ENCODE measurements at regions not wholly inside any gene's neighbourhood (a gene's known extent, or its start where the extent isn't known, plus 50 kb on each side); places are given as distances from the start of the nearest gene placed in this dataset.

DNA sequence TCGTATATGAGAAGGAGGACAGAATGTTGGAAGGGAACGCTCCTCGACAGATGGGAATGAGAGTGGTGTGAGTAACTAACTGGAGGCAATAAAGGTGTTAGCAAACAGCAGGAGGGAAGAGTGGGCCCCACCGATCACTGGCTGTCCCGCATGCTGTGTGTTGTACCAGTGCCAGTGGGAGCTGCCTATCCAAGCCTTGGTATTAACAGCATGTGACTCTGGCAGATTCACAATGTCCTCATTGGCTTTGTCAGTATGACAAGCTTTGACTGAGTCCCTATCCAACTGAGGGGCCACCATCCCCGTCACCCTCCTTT lies 188.3 kb downstream of the NRIP1 start:
- intact Hi-C loops (cut with DNase I), result no loop called here
- H3K4me1 ChIP-seq (replicated peaks), result peaks cover 23% of the 10 kb centered on the region
- H3K36me3 ChIP-seq, result no peaks in the 10 kb centered on the region
- 38% methylated on average over 6 of the region's 6 CpGs for WGBS
- no peak for TF ChIP-seq POLR2A (IDR thresholded peaks at IDR 0.05)
- no peaks in the 10 kb centered on the region for H3K27me3 ChIP-seq (replicated peaks; ENCODE audit: insufficient read depth)
- no peak for DNase-seq (ENCODE audit: low spot score)
- H3K9me3 ChIP-seq, result no peaks in the 10 kb centered on the region
- H3K4me3 ChIP-seq, result no peak overlapping the region
- H3K27ac ChIP-seq, result peak overlapping the region; percentile 25 to 45

DNA sequence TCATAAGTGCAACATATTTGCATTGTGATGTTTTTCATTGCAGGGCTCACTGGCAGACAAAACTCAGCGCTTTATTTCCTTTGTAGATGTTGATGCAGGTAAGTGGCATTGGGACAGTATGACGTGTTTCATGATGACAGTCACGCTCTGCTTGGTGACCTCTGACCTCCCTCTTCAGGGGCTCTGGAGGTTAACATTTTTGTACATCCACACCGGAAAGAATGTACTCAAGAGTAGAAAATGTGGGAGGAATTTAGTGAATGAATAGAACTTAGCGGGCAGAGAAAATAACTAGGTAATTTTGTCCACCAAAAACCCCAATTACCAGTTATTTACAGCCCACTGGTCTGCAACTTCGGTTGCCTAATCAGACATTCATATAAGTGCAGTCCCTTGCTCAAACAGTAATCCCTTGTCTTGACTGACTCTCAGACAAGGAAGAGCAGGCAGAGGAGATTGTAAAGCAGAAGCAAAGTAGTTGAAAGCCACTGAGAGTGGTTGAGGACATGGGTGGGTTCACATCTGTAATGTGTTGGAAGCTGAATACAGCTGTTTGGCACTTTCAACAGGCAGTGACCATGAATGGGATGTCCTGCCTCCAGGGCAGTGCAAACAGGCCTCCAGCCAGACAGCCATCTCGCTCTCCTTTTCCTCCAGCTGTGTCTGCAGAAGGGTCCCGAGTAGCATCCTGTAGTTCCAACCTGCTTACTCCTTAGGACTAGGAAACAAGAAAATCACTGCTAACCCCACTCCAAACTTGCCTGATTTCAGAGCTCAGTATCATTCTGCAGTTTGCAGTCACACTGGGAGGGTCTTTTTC lies 188.9 kb downstream of the NRIP1 start:
- Histone ChIP-seq H3K36me3 (no peaks in the 10 kb centered on the region), H3K9me3 (no peaks in the 10 kb centered on the region), H3K4me1 (replicated peaks) (peaks cover 23% of the 10 kb centered on the region), H3K27ac (peak overlapping the region; percentile 25 to 45), H3K4me3 (no peak overlapping the region), H3K27me3 (replicated peaks; ENCODE audit: insufficient read depth) (no peaks in the 10 kb centered on the region)
- intact Hi-C loops (cut with DNase I), result no loop called here
- 59% methylated on average over 8 of the region's 8 CpGs for WGBS
- TF ChIP-seq, protein P1, sequence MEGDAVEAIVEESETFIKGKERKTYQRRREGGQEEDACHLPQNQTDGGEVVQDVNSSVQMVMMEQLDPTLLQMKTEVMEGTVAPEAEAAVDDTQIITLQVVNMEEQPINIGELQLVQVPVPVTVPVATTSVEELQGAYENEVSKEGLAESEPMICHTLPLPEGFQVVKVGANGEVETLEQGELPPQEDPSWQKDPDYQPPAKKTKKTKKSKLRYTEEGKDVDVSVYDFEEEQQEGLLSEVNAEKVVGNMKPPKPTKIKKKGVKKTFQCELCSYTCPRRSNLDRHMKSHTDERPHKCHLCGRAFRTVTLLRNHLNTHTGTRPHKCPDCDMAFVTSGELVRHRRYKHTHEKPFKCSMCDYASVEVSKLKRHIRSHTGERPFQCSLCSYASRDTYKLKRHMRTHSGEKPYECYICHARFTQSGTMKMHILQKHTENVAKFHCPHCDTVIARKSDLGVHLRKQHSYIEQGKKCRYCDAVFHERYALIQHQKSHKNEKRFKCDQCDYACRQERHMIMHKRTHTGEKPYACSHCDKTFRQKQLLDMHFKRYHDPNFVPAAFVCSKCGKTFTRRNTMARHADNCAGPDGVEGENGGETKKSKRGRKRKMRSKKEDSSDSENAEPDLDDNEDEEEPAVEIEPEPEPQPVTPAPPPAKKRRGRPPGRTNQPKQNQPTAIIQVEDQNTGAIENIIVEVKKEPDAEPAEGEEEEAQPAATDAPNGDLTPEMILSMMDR (IDR thresholded peaks at IDR 0.05), result no peak
- no peak for TF ChIP-seq POLR2AphosphoS5 (IDR thresholded peaks at IDR 0.05)
- no peak for TF ChIP-seq POLR2A (IDR thresholded peaks at IDR 0.05)
- DNase-seq (ENCODE audit: low spot score), result no peak

DNA sequence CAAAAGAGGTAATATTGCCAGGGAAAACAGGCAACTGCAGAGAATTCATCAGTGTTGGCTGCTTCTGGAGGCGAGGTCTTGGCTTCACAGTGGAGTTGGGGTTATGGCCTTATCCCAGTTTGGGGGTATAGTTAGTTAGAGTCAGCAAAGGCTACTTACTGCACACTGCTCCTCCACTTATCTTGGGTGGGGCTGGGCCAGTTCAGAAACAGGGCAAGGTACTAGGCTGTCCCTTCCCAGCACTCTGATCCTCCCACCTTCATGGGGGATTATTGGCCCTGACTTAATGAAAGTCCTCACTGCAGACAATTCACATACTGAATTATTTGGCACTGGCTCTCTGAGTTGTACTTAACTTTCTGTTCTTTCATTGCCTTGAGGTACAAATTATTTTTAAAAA lies 189.6 kb downstream of the NRIP1 start:
- 84% methylated on average over 1 of the region's 1 CpG for WGBS
- Histone ChIP-seq H3K4me1 (replicated peaks) (peaks cover 23% of the 10 kb centered on the region), H3K27me3 (replicated peaks; ENCODE audit: insufficient read depth) (no peaks in the 10 kb centered on the region), H3K36me3 (no peaks in the 10 kb centered on the region), H3K4me3 (no peak overlapping the region), H3K9me3 (no peaks in the 10 kb centered on the region), H3K27ac (no peak overlapping the region)
- intact Hi-C loops (cut with DNase I), result no loop called here
- TF ChIP-seq POLR2AphosphoS5 (IDR thresholded peaks at IDR 0.05), result no peak
- TF ChIP-seq, protein P1 (IDR thresholded peaks at IDR 0.05), result no peak
- no peak for TF ChIP-seq POLR2A (IDR thresholded peaks at IDR 0.05)
- DNase-seq (ENCODE audit: low spot score), result no peak

DNA sequence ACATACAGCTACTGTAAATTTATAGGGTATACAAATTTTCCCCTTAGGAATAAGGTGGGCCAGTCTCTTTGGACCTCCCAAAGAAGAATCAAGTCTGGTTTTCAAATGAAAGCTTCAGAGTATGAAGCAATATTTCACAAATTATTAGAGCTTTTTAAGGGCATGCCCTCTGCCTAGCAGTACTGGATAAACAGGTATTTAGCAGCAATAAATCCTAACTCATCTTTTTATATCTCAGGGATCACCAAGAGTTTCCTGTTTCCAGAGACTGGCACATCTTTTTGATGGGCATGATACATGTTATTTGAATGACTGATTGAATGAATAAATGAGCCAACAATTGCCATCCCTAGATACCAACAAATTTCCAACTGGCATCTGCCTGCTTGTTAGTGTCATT lies 190.4 kb downstream of the NRIP1 start:
- H3K27ac ChIP-seq, result no peak overlapping the region
- TF ChIP-seq POLR2A (IDR thresholded peaks at IDR 0.05) (no peak), POLR2AphosphoS5 (IDR thresholded peaks at IDR 0.05) (no peak)
- TF ChIP-seq, protein P1 (IDR thresholded peaks at IDR 0.05), result no peak
- no peaks in the 10 kb centered on the region for H3K9me3 ChIP-seq
- intact Hi-C loops (cut with DNase I), result no loop called here
- H3K27me3 ChIP-seq (replicated peaks; ENCODE audit: insufficient read depth), result no peaks in the 10 kb centered on the region
- no peak for DNase-seq (ENCODE audit: low spot score)
- H3K4me1 ChIP-seq (replicated peaks), result peaks cover 23% of the 10 kb centered on the region
- no peaks in the 10 kb centered on the region for H3K36me3 ChIP-seq
- no peak overlapping the region for H3K4me3 ChIP-seq

DNA sequence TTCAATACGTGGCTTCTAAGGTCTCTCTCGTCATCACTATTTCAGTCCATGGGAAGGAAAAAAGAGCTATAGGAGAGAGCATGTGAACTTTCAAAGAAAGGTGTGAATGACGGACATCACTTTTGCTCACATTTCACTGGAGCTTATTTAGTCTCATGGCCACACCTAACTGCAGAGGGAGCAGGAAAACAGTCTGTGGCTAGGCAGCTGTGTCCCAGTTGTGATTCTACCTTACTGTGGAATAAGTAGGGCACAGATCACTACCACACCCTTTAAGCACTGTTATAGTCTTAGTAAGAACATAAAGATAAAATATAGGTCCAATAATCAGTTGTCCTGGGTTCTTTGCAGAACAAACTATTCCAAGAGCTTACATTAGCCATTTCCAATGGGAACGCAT lies 192.9 kb downstream of the NRIP1 start:
- Histone ChIP-seq H3K27ac (no peak overlapping the region), H3K27me3 (replicated peaks; ENCODE audit: insufficient read depth) (no peaks in the 10 kb centered on the region), H3K9me3 (no peaks in the 10 kb centered on the region), H3K36me3 (no peaks in the 10 kb centered on the region), H3K4me3 (no peak overlapping the region), H3K4me1 (replicated peaks) (peaks cover 12% of the 10 kb centered on the region)
- TF ChIP-seq, protein P1 (IDR thresholded peaks at IDR 0.05), result no peak
- TF ChIP-seq POLR2AphosphoS5 (IDR thresholded peaks at IDR 0.05), result no peak
- no peak for TF ChIP-seq POLR2A (IDR thresholded peaks at IDR 0.05)
- no peak for DNase-seq (ENCODE audit: low spot score)
- 92% methylated on average over 4 of the region's 4 CpGs for WGBS
- intact Hi-C loops (cut with DNase I), result no loop called here

Data from prostate gland (tissue), 2 donors.